ENCODE measurements at regions not wholly inside any gene's neighbourhood (a gene's known extent, or its start where the extent isn't known, plus 50 kb on each side); places are given as distances from the start of the nearest gene placed in this dataset.

DNA sequence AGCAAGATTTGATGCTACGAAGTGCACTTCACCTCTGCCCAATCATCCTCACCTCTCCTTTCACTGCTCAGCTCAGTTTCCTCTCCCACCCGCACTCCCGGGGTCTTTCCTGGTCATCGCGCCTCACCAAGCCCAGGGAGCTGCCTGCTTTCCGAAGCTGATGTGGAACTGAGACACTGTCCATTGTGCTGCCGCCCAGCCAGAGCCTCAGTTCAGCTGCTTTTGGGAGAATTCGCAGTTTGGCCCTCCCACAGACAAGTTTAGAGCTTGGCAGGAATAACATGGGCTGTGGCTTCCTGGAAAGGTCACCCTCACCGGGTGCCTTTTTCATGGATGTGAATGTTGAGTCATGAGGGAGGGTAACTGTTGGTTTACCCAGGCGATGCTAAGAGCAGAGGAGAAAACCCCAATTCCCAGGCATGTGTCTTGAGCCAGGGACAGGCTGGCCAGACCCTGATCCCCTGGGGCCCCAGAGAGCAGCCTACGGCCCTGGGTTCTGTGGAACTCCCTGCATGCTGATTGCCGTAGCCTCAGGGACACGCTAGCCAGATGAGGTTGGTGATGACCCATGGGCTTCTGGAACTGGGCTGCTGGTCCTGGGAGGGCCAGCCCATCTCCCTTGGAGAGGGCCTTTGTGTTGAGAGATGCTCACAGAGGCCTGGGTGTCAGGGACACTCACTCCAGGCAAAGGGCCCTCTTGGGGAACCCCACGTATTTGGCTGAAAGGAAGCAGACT is 1687.5 kb downstream of the TP53TG3F start:
- no peak for TF ChIP-seq EZH2phosphoT487 (IDR thresholded peaks at IDR 0.05; ENCODE audit: borderline replicate concordance, low read length)
- TF ChIP-seq, protein P1, sequence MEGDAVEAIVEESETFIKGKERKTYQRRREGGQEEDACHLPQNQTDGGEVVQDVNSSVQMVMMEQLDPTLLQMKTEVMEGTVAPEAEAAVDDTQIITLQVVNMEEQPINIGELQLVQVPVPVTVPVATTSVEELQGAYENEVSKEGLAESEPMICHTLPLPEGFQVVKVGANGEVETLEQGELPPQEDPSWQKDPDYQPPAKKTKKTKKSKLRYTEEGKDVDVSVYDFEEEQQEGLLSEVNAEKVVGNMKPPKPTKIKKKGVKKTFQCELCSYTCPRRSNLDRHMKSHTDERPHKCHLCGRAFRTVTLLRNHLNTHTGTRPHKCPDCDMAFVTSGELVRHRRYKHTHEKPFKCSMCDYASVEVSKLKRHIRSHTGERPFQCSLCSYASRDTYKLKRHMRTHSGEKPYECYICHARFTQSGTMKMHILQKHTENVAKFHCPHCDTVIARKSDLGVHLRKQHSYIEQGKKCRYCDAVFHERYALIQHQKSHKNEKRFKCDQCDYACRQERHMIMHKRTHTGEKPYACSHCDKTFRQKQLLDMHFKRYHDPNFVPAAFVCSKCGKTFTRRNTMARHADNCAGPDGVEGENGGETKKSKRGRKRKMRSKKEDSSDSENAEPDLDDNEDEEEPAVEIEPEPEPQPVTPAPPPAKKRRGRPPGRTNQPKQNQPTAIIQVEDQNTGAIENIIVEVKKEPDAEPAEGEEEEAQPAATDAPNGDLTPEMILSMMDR (IDR thresholded peaks at IDR 0.05; ENCODE audit: low read depth, low read length, poor library complexity, severe bottlenecking) = no peak
- H4K20me1 ChIP-seq (ENCODE audit: control insufficient read depth, insufficient read depth, low read depth, low read length) = no peaks in the 10 kb centered on the region
- no peaks in the 10 kb centered on the region for H3K27me3 ChIP-seq (ENCODE audit: control insufficient read depth, low read length)
- H3K27ac ChIP-seq (ENCODE audit: low read depth, low read length) = no peak overlapping the region
- H3K4me3 ChIP-seq (ENCODE audit: low read length) = no peak overlapping the region
- no peaks in the 10 kb centered on the region for H3K9me2 ChIP-seq (replicated peaks; ENCODE audit: control insufficient read depth, low read length)
- H3K79me2 ChIP-seq (ENCODE audit: control insufficient read depth, low read length) = no peaks in the 10 kb centered on the region
- H3K9me3 ChIP-seq (ENCODE audit: control insufficient read depth, insufficient read depth, low read length) = peaks cover 63% of the 10 kb centered on the region; the same call in 1 of the 2 replicates
- no peaks in the 10 kb centered on the region for H3K4me1 ChIP-seq (ENCODE audit: control insufficient read depth, low read length)
- H3F3A ChIP-seq (ENCODE audit: control insufficient read depth, insufficient read depth) = no peaks in the 10 kb centered on the region
- no peaks in the 10 kb centered on the region for H3K36me3 ChIP-seq (ENCODE audit: control insufficient read depth, low read length)
- no peak overlapping the region for H3K4me2 ChIP-seq (ENCODE audit: low read length)

DNA sequence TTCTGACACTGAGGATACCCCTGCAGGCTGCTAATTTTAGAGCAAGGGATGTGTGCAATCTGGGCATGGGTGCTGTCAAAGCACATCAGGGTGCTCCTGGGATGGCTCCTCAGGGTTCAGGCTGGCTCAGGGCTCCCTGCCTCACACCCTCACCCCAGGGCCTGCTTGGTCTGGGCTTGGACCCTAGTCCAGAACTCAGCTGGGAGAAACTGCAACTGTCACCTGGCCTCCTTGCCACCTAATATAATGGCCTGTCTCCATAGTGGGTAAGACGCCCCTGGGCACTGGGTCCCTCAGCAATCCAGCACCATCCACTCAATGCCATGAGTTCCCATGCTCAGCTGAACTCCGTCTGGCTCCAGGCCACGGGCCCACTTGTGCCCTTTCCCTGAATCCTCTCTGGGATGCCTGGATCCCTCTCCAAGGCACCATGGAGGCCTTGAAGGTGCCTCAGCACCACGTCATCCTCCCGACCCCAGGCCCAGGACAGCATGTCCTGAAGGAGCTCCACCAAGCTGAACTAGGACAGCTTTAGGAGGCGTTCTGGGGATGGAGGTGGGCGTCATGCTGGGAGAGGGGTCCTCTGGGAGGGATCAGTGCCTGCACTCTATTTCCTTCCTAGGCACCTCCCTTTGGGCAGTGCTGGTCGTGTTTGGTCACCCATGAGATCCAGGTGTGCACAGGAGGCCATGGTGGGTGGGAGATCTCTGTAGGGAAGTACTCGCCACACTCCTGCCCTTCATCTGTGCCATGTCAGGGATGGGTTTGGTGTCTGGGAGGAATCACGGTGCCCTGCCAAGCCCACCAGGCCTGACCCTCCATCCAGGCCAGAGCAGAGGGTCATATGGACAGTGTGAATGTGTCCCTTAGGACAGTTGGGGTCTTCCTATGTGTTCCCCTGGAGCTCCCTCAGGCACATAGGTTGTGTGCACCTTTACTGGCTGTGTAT is 1688.4 kb downstream of the TP53TG3F start:
- H3K4me2 ChIP-seq (ENCODE audit: low read length) = no peak overlapping the region
- H3K27me3 ChIP-seq (ENCODE audit: control insufficient read depth, low read length) = no peaks in the 10 kb centered on the region
- no peak overlapping the region for H3K27ac ChIP-seq (ENCODE audit: low read depth, low read length)
- H3K9me3 ChIP-seq (ENCODE audit: control insufficient read depth, insufficient read depth, low read length) = peaks cover 62% of the 10 kb centered on the region; the same call in 1 of the 2 replicates
- H3K4me1 ChIP-seq (ENCODE audit: control insufficient read depth, low read length) = no peaks in the 10 kb centered on the region
- no peaks in the 10 kb centered on the region for H3F3A ChIP-seq (ENCODE audit: control insufficient read depth, insufficient read depth)
- no peaks in the 10 kb centered on the region for H3K79me2 ChIP-seq (ENCODE audit: control insufficient read depth, low read length)
- no peaks in the 10 kb centered on the region for H4K20me1 ChIP-seq (ENCODE audit: control insufficient read depth, insufficient read depth, low read depth, low read length)
- TF ChIP-seq, protein P1 (IDR thresholded peaks at IDR 0.05; ENCODE audit: low read depth, low read length, poor library complexity, severe bottlenecking) = no peak
- no peak for TF ChIP-seq EZH2phosphoT487 (IDR thresholded peaks at IDR 0.05; ENCODE audit: borderline replicate concordance, low read length)
- no peaks in the 10 kb centered on the region for H3K9me2 ChIP-seq (replicated peaks; ENCODE audit: control insufficient read depth, low read length)
- H3K36me3 ChIP-seq (ENCODE audit: control insufficient read depth, low read length) = no peaks in the 10 kb centered on the region
- no peak overlapping the region for H3K4me3 ChIP-seq (ENCODE audit: low read length)

DNA sequence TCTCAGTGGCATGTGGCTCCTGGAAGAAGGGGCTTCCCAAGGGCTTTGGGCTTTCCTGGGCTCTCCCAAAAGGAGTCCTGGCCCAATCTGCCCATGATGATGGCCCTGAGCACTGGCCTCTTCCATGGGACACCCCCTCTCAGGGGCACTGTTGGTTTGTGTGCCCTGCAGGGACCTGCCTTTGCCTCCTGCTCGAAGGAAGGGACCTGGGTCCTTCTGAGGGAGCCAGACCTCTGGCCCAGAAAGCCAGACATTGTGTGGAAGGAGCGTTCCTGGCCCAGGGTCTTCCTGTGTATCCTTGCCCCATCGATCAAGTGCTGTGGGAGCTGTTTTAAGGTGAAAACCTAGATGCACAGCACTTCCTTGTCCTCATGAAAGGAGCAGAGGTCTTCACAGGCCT is 1689.3 kb downstream of the TP53TG3F start:
- H3K9me2 ChIP-seq (replicated peaks; ENCODE audit: control insufficient read depth, low read length) = no peaks in the 10 kb centered on the region
- H3F3A ChIP-seq (ENCODE audit: control insufficient read depth, insufficient read depth) = no peaks in the 10 kb centered on the region
- H3K4me1 ChIP-seq (ENCODE audit: control insufficient read depth, low read length) = no peaks in the 10 kb centered on the region
- no peaks in the 10 kb centered on the region for H3K36me3 ChIP-seq (ENCODE audit: control insufficient read depth, low read length)
- H3K79me2 ChIP-seq (ENCODE audit: control insufficient read depth, low read length) = no peaks in the 10 kb centered on the region
- H3K9me3 ChIP-seq (ENCODE audit: control insufficient read depth, insufficient read depth, low read length) = peaks cover 59% of the 10 kb centered on the region; the same call in 1 of the 2 replicates
- H3K27me3 ChIP-seq (ENCODE audit: control insufficient read depth, low read length) = no peaks in the 10 kb centered on the region
- no peak overlapping the region for H3K4me3 ChIP-seq (ENCODE audit: low read length)
- H3K4me2 ChIP-seq (ENCODE audit: low read length) = no peak overlapping the region
- no peaks in the 10 kb centered on the region for H4K20me1 ChIP-seq (ENCODE audit: control insufficient read depth, insufficient read depth, low read depth, low read length)
- H3K27ac ChIP-seq (ENCODE audit: low read depth, low read length) = no peak overlapping the region
- TF ChIP-seq EZH2phosphoT487 (IDR thresholded peaks at IDR 0.05; ENCODE audit: borderline replicate concordance, low read length) = no peak
- TF ChIP-seq, protein P1 (IDR thresholded peaks at IDR 0.05; ENCODE audit: low read depth, low read length, poor library complexity, severe bottlenecking) = no peak

Measured in DOHH2 (cell line).